ENCODE measurements at regions not wholly inside any gene's neighbourhood (a gene's known extent, or its start where the extent isn't known, plus 50 kb on each side); places are given as distances from the start of the nearest gene placed in this dataset.

- 91 to 96% (median 93%) methylated on average over 2 of the region's 2 CpGs for WGBS, 5 donors
- Histone ChIP-seq H3K27ac (no peak overlapping the region), H3K36me3 (no peaks in the 10 kb centered on the region), H3K9me3 (no peaks in the 10 kb centered on the region), H3K4me1 (peaks cover 0 to 25% (median 5%) of the 10 kb centered on the region in 4 donors), H3K27me3 (no peaks in the 10 kb centered on the region), H3K4me3 (no peak overlapping the region)
- intact Hi-C loops (cut with DNase I; ENCODE audit: low total_unique reads): no loop called here
- TF ChIP-seq CTCF (IDR thresholded peaks at IDR 0.05): no peak
- no peak for TF ChIP-seq POLR2A (IDR thresholded peaks at IDR 0.05)
- TF ChIP-seq EP300 (IDR thresholded peaks at IDR 0.05): no peak
- TF ChIP-seq POLR2AphosphoS5 (IDR thresholded peaks at IDR 0.05): no peak
- DNase-seq: no peak
Measured at GRCh38 chr6:37078814-37079213, 73.4 kb downstream of the FGD2 start.

GRCh38 chr6:37081042-37081607 lies 75.7 kb downstream of the FGD2 start:
- H3K4me3 ChIP-seq: no peak overlapping the region
- no peaks in the 10 kb centered on the region for H3K9me3 ChIP-seq
- 82 to 94% (median 85%) methylated on average over 7 of the region's 7 CpGs for WGBS, 5 donors
- TF ChIP-seq EP300 (IDR thresholded peaks at IDR 0.05): no peak
- no peak for TF ChIP-seq POLR2A (IDR thresholded peaks at IDR 0.05)
- TF ChIP-seq CTCF (IDR thresholded peaks at IDR 0.05): no peak
- H3K36me3 ChIP-seq: no peaks in the 10 kb centered on the region
- H3K4me1 ChIP-seq: peaks cover 0 to 33% (median 5%) of the 10 kb centered on the region in 4 donors
- intact Hi-C loops (cut with DNase I; ENCODE audit: low total_unique reads): no loop called here
- no peak overlapping the region for H3K27ac ChIP-seq
- no peak for DNase-seq
- H3K27me3 ChIP-seq: no peaks in the 10 kb centered on the region

GRCh38 chr6:37082390-37083130 lies 77.1 kb downstream of the FGD2 start:
- H3K4me3 ChIP-seq: no peak overlapping the region

More at GRCh38 chr6:37082390-37083130, 77.1 kb downstream of the FGD2 start:
- no peaks in the 10 kb centered on the region for H3K36me3 ChIP-seq
- no peak for DNase-seq
- H3K4me1 ChIP-seq: peaks cover 0 to 29% (median 5%) of the 10 kb centered on the region in 4 donors
- no peaks in the 10 kb centered on the region for H3K27me3 ChIP-seq
- H3K9me3 ChIP-seq: no peaks in the 10 kb centered on the region
- no peak for TF ChIP-seq POLR2A (IDR thresholded peaks at IDR 0.05)
- no peak for TF ChIP-seq EP300 (IDR thresholded peaks at IDR 0.05)
- TF ChIP-seq POLR2AphosphoS5 (IDR thresholded peaks at IDR 0.05): no peak
- TF ChIP-seq CTCF (IDR thresholded peaks at IDR 0.05): no peak
- peak overlapping the region in 1 of 5 donors; percentile 69 for H3K27ac ChIP-seq
- intact Hi-C loops (cut with DNase I; ENCODE audit: low total_unique reads): no loop called here
- 89 to 96% (median 93%) methylated on average over 16 to 17 of the region's 17 CpGs for WGBS, 5 donors

Measured in stomach (tissue), 8 donors.